NCI-H82 (cell line): ENCODE measurements at regions not wholly inside any gene's neighbourhood (a gene's known extent, or its start where the extent isn't known, plus 50 kb on each side); places are given as distances from the start of the nearest gene placed in this dataset.
"Not testable (repeated sequence)": the region's sequence is repeated elsewhere in the genome, so short reads cannot be mapped to it uniquely, and the experiment has no call there.

Experiments
- DNase-seq: peaks from one replicate; lab custom pipeline; 2025; lab: John Stamatoyannopoulos, UW

DNA sequence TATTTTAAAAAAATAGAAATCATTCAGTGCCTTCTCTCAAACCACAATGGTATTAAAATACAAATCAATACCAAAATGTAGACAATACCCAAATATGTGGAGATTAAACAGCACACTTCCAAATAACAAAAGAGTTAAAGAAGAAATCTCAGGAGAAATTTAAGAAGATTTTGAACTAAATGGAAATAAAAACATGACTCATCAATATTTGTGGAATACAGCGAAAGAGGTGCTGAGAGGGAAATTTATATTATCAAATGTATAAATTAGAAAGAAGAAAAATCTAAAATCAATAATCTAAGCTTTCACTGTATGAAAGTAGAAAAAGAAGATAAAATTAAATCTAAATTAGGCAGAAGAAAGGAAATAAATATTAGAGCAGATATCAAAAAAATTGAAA is 233.1 kb downstream of the RPIA start:
- DNase-seq, result no peak

DNA sequence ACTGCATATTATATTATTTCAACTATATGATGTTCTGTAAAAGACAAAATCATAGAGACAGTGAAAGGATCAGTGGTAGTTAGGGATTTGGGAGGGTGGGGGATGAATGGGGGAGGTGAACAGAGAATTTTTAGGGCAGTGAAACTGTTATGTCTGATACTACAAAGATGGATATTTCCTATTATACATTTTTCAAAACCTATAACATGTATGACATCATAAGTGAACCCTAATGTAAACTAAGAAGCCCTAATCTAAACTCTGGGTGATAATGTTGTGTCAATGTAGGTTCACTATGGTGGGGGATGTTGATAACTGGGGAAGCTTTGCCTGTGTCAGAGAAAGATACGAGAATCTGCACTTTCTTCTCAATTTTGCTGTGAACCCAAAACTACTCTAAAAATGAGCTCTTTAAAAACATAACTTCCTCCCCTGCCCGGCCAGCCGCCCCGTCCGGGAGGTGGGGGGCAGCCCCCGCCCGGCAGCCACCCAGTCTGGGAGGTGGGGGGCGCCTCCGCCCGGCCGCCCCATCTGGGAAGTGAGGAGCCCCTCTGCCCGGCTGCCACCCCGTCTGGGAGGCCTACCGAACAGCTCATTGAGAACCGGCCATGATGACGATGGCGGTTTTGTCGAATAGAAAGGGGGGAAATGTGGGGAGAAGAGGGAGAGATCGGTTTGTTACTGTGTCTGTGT is 234.4 kb downstream of the RPIA start:
- no peak for DNase-seq

DNA sequence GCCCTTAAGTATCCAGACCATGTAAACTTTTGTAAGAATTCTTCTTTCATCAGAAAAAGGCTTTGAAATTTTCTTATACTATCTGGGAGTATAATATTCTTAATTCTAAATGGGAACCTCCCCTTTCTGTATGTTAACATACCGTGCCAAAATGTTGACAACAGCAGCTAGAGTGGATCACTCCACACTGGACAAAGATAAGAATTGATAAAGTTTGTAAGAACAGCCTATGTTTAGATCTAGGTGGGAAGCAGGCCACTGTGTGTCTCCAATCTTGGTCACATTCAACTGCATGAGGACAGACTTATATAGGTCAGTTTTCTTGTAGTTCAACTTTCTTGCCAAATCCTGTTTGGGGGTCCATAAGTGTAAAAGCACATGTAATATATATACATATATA is 235.7 kb downstream of the RPIA start:
- DNase-seq, result no peak

DNA sequence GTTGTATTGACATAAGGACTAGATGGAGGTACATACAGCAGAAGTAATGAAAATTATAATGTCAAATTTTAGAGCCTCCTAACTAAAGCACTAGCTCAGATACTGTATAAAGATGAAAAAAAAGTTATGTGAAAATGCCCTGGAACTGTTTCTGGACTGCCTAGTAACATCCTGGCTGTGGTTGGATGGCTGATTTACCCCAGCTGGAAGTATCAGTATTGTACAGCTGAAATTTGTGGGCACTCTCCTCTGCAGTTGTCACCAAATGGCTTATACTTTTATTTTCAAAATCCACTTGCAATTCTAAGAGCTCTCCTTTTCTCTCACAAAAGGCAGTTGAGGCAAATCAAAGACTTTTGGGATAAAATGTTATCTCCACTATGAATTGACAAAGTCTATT is 239.2 kb downstream of the RPIA start:
- DNase-seq, result no peak

DNA sequence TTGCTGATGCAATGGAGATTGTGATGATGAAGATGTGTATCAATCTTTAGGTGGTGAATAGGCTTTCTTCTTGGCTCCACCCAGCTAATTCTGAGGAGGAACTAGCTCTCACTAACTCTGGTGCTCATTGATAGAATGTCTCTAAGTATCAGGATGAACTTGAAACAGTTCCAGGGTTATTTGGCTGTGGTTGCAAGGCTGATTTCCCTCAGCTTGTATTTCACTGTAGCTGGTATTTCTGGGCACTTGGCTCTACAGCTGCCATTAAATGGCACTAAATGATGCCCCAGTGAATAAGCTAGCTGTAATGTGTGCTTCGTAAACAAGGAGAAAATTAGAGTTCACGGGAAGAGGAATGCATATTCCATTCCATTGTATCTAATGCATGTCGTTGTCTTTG is 241.2 kb downstream of the RPIA start:
- no peak for DNase-seq

DNA sequence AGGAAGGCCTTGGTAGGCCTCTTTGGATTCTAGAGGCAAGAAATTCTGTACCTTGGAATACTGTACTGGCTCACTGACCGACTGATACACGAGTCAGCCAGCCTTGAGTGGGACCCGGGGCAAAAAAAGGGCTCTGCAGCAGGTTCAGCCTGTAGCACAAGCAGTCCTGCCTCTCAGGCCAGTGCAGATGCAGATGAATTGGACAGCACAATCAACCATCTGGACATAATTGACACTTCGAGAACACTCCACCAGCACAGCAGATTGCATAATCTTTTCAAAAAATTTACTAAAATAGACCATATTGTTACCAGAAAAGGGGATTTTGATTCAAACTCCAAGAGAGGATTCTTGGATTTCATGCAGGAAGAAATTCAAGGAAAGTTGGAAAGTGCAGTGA is 241.6 kb downstream of the RPIA start:
- no peak for DNase-seq

DNA sequence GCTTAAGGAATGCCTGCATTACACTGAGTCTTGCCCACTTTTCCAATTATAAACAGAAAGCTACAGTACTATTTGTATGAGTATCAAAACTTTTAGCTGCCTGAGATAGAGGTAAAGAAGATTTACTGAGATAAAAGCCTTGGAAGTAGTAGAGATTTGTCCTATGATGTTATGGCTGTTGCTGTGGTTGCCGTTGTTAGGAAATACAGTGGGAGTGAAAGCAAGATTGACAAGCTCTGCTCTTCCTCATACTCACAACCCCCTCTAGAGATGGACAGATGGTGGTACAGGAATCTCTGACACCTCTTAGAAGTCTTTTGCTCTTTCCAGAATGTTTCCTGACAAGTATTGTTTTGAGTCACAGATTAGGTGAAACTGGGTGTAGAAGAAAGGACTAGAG is 242.5 kb downstream of the RPIA start:
- peak; percentile 34 for DNase-seq

DNA sequence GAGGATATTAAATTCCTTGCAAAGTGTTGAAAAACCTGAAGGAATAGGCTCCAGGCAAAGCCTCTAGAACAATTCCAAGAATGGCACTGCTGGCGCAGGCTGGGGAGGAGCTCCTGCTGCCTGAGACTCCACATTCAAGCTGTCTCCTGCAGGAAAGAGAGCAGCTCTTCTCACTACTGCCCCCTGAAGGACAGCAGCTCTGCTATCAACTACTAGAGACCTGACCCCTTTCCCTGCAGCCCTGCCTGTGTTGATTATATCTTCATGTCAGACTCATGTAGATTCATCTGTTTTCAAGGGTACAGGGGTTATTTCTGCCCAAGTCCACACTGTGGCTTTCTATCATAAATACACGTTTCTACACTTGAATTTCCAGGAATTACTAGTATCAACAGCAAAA is 249.7 kb downstream of the RPIA start:
- peak; percentile 35 for DNase-seq

DNA sequence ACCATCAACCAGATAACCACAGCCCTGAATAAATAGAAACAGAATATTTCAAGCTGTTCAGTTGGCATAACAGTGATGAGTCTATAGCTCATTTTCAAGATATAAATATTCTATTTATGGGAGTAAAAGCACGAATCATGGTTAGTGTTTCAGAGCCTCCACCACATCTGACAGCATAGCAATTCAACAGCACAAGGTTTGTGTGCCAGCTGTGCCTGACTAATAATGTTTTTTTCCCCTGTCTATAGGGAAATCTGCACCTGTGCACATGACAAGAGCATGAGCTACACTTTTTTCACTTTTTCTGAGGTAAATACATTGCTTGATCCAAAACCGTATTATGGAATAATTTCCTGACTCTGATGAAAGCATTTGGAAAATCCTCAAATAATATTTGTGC is 251.3 kb downstream of the RPIA start:
- no peak for DNase-seq

DNA sequence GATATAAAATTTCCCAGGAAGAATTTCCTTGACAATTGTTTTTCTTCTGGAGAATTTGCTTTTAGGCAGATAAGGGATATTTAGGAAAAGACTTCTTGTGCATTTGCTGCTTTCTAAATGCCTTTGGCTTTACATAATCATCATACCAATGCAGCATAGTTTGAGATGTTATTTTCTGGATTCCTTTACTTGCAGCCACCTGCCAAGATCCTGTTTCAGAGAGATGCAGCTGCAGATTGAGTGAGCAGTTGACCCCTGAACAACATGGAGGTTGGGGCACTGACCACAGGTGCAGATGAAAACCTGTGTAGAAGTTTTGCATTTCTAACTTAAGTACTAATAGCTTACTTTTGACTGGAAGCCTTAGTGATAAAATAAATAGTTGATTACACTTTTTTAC is 257.9 kb downstream of the RPIA start:
- DNase-seq, result no peak

DNA sequence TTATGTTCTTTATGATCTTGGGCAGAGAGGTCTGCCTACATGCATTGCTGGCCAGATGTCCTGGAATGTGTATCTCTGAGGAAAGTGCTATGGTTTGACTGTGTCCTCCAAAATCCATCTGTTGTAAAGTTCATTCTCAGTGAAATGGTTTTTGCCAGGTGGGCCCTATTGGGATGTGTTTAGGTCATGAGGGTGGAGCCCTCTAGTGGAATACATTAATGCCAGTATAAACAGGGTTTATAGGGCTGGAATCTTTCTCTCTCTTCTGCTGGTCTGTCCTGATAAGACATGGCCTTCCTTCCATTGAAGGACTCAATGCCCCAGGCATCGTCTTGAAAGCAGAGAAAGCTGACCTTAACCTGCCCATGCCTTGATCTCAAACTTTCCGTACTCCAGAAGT is 258.5 kb downstream of the RPIA start:
- peak; percentile 20 for DNase-seq

DNA sequence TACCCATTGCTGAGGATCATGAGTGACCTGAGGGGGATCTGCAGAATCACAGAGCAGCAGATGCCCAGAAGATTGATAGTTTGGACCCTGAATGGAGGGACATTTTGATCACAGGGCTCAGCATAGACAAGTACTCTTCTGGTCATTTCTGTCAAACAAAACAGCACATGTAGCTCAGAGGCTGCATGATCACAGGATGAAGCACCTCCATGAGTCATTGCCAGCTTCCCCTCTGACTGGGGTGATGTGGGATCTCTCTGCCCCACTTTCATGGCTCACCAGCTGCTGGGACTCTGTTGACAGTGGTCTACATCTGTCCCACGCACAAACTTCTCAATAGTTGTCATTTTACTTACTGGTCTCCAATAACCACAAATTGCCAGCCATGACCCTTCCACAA is 264.1 kb downstream of the RPIA start:
- DNase-seq, result no peak

DNA sequence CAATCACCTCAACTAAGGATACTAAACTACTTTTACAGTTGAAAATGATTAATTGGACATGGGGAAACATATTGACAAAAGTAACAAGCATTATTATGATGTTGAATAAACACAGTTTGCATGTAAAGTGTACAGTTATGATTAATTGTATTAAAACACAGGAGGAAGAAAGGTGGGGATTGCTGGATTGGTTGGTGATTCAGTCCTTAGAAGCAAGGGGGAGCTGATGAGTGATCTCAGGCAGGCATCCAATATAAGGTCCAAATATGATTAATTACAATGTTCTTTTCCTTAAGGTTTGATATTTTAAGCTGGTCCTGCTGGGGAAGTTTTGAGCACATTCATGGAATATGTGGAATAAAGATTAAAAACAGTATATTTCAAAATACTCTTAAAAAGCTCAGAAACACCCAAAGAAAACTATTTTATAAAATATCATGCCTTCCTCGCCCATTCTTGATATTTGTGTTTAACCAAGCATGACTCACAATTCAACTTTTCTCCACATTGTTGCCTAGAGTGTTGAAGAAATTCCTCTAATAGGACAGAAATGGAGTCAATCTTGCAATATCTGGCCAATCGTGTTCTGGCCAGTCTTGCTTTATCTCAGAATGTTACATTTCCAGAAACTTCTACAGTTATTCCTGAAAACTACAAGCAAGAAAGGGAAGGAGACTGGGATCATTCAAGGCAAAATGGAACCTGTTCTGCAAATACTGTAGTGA is 268.2 kb downstream of the RPIA start:
- peak; percentile 9 for DNase-seq

DNA sequence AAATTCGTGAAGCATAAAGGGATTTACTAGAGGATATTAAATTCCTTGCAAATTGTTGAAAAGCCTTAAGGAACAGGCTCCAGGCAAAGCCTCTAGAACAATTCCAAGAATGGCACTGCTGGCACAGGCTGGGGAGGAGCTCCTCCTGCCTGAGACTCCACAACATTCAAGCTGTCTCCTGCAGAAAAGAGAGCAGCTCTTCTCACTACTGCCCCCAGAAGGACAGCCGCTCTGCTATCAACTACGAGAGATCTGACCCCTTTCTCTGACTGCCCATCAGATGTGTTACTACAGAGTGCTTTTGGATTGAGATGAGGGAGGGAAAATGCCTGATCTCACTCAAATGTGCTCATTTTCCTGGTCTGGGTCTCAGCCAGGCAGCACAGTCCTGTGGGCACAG is 269.9 kb downstream of the RPIA start:
- DNase-seq, result peak; percentile 1

DNA sequence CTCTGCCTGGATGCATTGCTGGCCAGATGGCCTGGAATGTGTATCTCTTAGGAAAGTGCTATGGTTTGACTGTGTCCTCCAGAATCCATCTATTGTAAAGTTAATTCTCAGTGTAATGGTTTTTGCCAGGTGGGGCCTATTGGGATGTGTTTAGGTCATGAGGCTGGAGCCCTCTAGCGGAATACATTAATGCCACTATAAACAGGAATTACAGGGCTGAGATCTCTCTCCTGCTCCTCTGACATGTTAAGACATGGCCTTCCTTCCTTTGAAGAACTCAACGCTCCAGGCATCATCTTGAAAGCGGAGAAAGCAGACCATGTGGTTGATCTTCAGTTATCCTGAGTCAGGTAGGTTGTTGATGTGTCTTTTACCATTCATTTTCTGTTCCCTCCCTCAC is 276.4 kb downstream of the RPIA start:
- DNase-seq, result peak; percentile 46

DNA sequence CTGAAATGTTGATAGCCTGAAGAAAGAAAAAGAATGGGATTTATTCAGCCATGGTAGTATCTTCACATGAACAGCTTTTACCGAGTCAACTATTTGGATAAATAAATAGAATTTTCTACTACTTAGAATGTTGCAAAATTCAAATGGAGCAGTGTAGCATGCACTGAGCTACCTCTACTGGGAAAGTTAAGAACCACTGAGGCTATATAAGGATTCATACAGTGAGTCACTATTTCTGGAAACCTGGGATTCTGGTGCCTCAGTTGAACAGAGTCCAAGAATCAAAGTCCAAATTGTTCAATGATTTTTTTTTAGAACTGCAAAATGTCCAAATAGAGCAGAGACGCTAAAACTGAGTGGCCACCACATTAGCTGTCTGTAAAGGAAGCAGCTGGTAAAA is 286.5 kb downstream of the RPIA start:
- DNase-seq, result not testable (repeated sequence)

DNA sequence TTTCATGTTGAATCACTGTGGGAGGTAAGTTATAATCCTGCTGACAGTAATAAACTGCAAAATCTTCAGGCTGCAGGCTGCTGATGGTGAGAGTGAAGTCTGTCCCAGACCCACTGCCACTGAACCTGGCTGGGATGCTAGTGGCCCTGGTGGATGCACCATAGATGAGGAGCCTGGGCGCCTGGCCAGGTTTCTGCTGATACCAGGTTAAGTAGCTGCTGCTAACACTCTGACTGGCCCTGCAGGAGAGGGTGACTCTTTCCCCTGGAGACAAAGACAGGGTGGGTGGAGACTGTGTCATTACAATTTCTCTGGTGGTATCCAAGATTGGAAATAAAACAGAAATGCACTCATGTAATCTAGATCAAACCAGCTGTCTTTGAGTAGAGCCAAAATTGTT is 287.0 kb downstream of the RPIA start:
- DNase-seq, result not testable (repeated sequence)

DNA sequence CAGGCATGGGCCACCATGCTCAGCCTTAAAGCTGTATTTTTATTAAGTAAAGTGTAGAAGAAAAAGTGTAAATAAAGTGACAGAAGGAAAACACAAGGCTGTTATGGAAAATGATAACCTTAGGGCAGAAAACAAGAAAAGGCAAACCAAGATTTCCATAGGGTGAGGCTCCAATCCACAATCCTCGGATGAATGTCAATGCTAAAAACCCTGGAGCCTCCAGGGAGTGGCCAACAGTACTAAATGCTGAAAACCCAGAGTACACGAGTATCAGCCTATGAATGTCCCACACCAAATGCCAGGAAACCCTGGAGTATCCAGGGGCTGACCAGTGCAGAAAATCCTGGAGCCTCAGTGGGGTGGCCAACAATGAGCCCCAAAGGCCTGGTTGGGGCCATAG is 292.6 kb downstream of the RPIA start:
- DNase-seq, result not testable (repeated sequence)

DNA sequence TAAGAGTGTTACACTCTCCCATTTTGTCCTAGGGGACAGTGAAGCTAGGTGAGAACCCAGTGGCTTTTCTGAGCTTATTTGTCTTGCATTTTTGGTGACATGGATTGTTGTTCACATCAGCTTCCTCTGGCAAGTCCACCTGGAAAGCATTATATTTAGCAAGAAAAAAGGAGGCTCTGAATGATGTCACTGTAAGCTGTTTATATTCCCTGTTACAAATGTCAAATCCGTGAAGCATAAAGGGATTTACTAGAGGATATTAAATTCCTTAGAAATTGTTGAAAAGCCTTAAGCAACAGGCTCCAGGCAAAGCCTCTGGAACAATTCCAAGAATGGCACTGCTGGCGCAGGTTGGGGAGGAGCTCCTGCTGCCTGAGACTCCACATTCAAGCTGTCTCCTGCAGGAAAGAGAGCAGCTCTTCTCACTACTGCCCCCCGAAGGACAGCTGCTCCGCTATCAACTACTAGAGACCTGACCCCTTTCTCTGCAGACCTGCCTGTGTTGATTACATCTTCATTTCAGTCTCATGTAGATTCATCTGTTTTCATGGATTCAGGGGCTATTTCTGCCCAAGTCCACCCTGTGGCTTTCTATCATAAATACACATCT is 295.4 kb downstream of the RPIA start:
- peak; percentile 29 for DNase-seq

DNA sequence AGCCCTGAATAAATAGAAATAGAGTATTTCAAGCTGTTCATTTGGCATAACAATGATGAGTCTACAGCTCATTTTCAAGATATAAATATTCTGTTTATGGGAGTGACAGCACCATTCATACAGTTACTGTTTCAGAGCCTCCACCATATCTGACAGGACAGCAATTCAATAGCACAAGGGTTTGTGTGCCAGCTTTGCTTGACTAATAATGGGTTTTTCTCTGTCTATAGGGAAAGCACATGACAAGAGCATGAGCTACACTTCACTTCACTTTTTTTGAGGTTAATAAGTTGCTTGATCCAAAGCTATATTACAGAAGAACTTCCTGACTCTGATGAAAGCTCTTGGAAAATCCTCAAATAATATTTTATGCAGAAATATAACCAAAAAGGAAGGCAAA is 297.1 kb downstream of the RPIA start:
- DNase-seq, result not testable (repeated sequence)

DNA sequence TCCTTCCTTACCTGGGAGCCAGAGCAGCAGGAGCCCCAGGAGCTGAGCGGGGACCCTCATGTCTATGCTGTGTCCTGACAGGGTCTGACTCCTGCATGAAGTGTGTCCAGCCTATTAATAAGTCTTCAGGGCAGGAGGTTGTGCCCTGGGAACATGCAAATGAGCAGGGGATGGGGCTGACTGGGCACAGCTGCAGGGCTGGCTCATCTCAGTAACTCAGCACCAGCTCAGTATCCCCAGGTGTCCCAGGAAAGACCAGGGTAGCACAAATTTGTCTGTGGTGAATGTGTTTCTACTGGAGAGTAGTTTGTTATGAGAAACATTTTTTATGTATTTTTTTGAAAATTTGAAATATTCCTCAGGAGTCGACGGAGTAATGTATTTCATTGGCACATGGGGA is 301.3 kb downstream of the RPIA start:
- DNase-seq, result not testable (repeated sequence)

DNA sequence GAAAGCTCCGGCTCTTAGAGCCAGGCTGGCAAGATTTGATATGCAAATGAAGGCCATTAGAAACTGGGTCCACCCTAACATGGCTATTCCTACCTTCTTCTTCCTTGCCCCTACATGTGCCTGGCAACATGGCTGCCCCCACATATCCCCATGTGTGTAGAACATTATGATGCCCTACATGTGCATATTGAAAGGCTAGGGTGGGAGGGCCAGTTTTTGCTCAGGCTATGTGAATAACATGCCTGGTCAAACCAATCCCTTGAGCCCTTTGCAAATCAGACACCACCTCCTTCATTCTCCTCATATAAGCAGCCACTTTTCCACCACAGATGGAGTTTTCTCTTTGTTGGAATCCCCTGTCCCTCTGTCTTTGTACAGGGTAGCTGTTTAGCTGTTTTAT is 303.4 kb downstream of the RPIA start:
- not testable (repeated sequence) for DNase-seq

DNA sequence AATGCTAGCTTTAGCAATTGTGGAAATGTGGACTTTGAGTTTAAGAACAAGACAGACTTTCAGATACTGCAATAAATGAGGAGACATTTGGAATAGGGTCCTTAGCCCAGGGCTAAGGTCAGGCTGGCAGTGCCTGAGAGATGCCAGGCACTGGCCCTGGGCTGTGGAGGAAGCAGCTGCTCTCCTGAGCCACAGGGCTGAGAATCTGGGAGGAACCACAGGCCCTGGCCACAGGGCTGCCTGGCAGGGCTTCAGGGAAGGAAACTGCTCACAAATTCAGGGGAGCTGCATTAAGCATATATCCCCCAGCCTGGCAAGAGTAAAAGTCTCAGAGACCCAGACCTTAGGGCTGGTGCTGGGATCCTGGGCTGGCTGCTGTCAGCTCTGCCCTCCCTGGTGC is 305.1 kb downstream of the RPIA start:
- not testable (repeated sequence) for DNase-seq
